GM20431 (cell line): ENCODE measurements at regions not wholly inside any gene's neighbourhood (a gene's known extent, or its start where the extent isn't known, plus 50 kb on each side); places are given as distances from the start of the nearest gene placed in this dataset.

Experiments used
- in situ Hi-C: fragments of 300-500 bp; cut with MseI, MboI; formaldehyde crosslinking; loops from one replicate; pipeline ENCODE4 v1.15.0; 2020; ENCODE audit warnings: low sequenced_read_pairs; ENCODE audit not compliant: unreplicated experiment

DNA sequence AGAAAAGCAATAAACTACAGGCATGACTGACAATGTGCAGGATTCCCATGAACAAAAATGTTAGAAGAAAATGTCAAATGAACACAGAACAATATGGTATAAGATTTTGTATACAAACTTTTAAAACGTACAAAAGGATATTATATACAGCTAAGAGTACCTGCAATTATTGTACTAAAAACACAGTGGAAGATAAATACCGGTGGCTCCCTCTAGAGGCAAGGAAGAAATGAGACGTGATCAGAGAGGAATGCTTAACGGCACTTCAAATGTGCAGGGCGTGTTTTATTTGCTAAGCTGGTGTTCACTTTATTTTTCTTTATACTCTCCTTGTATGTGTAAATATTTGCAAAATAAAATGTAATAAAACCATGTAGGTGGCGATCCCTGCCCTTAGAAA, 191.8 kb upstream of the SAMSN1 start:
- in situ Hi-C loops: loop anchor here (25.0 kb wide), 1 partner anchor 301 kb away; no protein-coding TSS in a partner anchor

DNA sequence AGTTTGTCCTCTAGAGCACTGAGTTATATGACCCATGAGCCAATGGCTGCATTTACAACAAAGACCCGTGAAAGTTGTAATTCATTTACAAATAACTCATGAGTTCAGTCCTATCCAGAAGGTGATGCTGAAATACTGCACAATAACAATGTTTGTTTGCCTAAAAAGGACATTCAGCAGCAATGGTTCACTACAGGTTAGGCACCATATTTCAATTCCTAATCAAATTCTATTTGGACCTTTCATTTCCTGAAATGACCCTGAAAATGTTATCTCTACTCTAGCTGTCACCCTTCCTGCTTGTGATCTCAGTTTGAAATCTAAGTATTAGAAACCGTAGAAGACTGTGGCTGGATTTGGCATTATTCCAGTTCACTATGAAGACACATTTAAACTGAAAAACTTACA, 191.2 kb upstream of the SAMSN1 start:
- in situ Hi-C loops: loop anchor here (25.0 kb wide), 1 partner anchor 300 kb away; no protein-coding TSS in a partner anchor

DNA sequence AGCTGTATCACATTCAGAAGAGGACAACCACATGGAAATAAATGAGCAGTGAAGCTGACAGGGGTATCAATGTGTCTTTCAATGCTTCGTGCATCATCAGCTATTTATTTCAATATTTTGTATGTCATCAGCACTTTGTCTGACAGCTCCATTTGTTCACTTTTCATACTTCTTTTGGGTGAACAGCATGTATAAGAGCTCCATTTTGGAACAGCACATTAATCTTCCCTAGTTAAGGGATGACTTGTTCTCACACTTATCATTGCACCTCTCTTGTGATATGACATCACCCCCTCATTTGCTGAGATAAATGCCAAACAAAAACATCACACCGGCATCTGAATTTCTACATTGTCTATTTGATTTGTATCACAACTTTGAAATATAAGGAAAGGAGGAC, 190.6 kb upstream of the SAMSN1 start:
- in situ Hi-C loops: loop anchor here (25.0 kb wide), 1 partner anchor 299 kb away; no protein-coding TSS in a partner anchor

DNA sequence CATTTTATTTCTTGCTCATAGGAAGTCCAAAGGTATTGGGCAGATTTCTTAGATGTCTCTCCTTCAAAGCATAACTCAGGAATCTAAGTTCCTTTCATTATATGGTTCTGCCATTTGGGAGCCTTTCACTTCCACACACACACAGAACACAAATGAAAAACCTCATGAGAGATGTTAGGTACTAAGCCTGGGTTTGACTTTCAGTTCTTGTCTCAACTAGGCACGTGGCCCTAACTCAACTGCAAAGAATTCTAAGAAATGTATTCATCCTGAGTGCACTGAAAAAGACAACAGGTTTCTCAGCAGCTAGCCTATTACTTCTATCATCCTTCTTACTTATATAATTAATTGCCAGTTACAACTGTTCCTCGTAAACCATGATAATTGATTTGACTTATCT, 190.0 kb upstream of the SAMSN1 start:
- in situ Hi-C loops: loop anchor here (25.0 kb wide), 1 partner anchor 299 kb away; no protein-coding TSS in a partner anchor

DNA sequence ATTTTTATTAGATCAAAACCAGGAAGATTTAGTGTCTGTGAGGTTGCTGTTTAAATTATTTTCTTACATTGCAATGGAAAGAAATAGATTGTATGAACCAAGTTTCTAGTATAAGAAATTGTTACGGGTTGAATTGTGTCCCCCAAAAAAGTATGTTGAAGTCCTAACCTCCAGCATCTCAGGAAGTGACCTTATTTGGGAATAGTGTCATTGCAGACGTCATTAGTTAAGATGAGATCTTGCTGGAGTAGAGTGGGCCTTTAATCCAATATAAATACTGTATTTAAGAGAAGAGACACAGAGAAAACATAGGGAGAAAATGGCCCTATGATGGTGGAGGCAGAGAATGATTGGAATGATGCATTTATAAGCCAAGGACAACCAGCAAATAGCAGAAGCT, 188.7 kb upstream of the SAMSN1 start:
- in situ Hi-C loops: loop anchor here (25.0 kb wide), 1 partner anchor 298 kb away; no protein-coding TSS in a partner anchor

DNA sequence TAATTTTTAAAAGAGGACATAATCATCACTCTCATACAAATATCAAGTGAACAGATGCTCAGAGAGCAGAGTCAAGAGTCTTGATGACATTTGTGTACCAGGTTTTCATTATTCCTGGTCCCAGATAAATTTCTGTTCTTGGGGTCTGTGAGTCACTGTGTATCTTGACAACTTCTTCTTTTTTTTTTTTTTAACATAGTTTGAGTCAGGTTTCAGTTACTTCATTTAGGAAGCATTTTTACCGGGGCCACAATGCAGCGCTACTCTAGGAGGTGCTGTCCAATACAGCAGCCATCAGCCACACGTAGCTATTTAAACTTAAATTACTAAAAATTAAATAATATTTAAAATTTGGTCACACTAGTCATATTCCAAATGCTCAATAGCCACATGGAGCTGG, 188.1 kb upstream of the SAMSN1 start:
- in situ Hi-C loops: loop anchor here (25.0 kb wide), 1 partner anchor 297 kb away; no protein-coding TSS in a partner anchor

DNA sequence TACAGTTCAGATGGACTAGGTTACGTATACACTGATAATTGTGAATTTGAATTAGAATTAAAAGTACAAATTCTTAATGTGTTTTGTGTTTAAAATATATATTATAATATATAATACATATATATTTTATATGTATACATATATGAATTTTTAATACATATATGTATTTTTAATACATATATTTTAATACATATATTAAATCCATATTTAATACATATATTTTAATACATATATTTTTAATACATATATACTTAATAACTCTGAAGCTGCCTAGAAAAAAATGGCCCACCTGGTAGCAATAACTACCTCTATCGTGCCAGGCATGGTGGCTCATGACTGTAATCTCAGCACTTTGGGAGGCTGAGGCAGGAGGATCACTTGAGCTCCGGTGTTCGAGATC, 179.1 kb upstream of the SAMSN1 start:
- in situ Hi-C loops: loop anchor here (25.0 kb wide), 1 partner anchor 288 kb away; no protein-coding TSS in a partner anchor

DNA sequence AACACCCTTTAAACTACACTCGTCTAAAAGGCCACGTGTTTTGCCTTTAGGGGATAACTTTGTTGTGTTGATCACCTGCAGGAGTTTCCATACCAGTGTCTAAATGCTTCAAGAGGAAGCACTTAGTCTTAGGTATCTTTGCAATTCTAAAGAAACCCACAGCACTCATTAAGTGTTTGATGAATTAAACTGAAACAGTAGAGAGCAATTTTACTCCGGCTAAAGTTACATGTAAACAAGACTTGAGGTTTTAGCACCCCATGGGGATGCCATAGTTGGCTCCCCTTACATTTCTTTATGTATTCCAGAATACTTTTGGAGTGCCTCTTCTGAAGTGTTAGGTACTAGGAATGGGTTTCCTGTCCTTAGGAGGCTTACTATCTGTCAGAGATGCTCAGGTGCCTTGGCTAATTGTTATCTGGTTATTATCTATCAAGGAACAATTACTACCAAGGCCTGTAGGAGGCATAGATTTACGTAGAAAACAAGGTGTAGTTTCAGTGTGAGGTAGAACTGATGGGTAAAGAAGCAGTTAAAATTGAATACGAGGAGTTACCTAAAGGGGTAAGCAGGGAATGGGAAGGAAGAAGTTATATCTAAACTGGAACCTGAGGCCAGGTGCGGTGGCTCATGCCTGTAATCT, 176.8 kb upstream of the SAMSN1 start:
- in situ Hi-C loops: no loop called here

DNA sequence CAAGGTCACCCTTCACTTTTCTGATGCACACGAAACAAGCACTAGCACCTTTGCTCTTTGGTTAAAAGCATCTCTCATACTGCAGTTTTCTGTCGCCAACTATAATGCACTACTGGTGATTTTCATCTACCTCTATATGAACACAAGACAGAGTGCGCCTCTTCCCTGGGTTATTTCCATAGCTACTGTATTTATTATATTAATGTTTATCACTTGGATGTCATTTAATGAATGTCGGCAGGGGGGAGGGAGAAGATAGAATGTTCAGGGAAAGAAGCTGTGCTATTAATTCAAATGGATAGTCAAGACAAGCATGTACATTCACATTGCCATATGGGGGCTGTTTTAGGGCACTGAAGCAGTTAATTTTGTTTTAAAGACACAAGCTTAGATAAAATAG, 174.1 kb upstream of the SAMSN1 start:
- in situ Hi-C loops: no loop called here

DNA sequence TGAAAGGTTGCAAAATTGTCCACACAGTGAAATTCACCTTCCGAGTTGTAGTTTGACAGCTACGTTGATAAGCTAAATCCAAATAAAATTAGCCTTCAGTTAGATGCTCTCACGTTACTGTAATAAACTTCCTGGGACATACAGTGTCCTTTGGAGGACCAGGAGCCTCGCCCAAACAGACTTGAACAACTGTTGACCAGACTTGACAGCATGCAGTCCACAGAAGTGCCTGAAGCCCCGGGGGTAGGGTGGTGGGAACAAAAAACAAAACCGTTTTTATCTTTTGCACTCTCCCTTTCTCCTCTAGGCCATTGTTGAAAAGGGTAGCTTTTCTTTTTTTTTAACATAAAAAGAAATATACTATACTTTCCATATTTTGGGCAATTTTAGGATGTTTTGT, 172.8 kb upstream of the SAMSN1 start:
- in situ Hi-C loops: no loop called here

DNA sequence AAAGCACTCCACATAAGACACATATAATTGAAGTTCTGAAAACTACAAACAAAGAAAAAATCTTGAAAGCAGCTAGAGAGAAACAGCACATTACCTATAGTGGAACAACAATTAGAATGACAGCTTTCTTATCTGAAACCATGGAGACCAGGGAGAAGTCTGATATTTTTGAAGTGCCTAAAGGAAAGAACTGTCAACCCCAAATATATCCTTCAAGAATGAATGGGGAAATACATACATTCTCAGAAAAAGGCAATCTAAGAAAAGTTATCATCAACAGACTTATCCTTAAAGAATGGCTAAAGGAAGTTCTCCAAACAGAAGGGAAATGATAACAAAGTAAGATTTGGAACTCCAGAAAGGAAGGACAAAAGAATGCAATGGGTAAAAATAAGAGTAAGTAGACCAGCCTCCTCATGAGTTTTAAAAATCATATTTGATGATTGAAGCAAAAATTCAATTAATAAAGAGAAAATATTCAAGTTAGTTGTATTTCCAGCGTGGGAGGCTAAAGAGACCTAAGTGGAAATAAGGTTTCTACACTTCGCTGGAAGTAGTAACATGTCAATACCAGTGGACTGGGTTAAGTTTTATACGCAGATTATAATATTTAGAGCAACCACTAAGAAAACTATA, 170.8 kb upstream of the SAMSN1 start:
- in situ Hi-C loops: no loop called here

DNA sequence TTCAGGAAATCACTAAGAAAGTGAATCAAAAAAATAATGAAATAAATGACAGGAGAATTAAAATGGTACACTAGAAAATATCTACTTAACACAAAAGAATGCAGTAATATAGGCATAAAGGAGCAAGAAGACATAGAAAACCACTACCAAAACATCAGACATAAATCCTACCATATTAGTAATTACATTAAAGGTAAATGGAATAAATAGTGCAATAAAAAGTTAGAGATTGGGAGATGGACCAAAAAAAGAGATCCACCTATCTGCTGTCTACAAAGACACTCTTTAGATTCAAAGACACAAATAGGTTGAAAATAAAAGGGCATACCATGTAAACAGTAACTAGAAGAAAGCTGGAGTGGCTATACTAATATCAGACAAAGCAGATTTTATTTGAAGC, 167.0 kb upstream of the SAMSN1 start:
- in situ Hi-C loops: no loop called here

DNA sequence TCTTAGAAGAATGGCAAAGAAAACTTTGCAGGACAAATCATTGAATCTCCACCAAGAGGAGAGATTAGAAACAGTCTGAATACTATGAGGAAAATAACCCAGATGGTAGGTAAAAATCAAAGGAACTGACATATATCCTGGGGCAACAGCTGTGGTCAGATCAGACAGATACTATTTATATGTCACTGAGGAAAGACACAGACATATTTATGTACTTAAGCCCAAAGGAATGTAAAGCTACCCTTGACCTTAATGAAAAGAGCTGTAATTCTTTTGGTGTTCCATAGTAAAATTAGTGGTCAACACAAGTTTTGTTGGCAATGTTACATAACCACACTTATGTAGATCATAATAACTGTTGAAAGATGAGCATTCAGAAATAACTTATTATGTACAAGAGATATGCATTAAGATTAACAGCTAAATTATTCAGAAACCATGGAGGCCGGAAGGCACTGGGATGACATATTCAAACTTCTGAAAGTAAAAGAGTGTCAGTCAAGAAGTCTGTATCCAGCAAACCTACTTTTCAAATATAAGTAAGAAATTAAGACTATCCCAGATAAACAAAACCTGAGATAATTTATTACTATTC, 166.1 kb upstream of the SAMSN1 start:
- in situ Hi-C loops: no loop called here

DNA sequence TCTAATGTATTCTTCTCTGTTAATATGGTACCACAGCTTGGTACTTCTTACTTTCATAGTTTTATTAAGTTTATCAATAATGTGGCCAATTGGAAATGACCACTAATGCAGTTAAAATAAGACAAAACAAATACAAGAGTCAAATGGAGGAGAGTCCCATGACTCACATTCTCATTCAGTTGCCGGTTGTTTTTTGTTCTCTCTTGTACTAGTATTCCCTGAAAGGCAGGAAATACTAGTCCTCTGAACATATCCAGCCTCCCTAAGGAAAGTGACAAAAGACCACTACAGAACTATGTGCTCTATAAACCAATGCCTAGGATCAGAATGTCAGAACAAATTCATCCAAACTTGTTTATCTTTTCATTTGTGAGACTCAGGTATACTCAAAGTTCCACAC, 165.2 kb upstream of the SAMSN1 start:
- in situ Hi-C loops: no loop called here

DNA sequence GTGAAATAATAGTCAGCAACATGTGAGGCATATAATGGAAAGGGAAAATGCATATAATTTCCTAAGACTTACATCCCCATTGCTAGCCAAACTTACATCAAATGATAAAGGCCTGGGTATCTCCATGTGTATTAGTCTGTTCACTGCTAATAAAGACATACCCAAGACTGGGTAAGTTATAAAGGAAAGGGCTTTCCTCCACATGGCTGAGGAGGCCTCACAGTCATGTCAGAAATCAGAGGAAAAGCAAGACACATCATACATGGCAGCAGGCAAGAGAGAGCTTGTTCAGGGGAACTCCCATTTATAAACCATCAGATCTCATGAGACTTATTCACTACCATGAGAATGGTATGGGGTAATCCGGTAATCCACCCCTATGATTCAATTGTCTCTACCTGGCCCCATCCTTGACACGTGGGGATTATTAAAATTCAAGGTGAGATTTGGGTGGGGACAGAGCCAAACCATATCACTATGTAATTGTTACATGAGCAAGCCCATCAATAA, 161.5 kb upstream of the SAMSN1 start:
- in situ Hi-C loops: no loop called here

DNA sequence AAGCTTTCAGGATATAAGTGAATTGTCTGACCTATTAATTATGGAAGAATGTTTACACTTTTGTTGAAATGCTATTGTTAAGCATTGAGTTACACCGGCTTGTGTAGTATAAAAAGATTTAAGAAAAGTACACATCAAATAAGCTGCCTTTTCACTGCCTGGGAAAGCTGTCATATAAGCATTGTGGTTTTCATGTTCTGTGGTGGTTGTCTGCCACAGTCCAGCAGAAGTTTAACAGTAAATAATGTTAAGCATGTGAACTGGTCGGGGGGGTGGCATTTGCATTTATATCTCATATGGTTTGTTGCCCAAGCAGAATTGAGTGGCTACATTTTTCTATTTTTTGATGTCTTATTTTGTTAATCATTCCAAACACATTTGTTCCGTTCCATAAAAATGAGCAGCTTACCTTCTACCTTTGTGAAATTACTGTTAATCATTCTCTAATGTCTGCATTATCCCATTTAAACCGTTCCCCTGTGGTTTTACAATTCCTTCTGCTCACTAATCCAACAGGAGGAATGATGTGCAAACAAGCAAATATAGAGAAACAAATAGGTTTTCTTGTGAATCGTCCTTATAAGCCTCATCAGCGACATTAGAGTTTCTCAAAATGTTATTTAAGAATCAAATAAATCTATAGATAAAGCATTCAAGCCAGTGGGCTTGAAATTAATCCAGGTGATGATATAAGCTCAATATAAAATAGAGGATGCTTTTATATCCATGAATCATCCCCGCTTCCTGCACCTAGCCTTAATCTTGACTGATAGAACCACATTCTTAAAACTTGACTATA, 160.8 kb upstream of the SAMSN1 start:
- in situ Hi-C loops: no loop called here

DNA sequence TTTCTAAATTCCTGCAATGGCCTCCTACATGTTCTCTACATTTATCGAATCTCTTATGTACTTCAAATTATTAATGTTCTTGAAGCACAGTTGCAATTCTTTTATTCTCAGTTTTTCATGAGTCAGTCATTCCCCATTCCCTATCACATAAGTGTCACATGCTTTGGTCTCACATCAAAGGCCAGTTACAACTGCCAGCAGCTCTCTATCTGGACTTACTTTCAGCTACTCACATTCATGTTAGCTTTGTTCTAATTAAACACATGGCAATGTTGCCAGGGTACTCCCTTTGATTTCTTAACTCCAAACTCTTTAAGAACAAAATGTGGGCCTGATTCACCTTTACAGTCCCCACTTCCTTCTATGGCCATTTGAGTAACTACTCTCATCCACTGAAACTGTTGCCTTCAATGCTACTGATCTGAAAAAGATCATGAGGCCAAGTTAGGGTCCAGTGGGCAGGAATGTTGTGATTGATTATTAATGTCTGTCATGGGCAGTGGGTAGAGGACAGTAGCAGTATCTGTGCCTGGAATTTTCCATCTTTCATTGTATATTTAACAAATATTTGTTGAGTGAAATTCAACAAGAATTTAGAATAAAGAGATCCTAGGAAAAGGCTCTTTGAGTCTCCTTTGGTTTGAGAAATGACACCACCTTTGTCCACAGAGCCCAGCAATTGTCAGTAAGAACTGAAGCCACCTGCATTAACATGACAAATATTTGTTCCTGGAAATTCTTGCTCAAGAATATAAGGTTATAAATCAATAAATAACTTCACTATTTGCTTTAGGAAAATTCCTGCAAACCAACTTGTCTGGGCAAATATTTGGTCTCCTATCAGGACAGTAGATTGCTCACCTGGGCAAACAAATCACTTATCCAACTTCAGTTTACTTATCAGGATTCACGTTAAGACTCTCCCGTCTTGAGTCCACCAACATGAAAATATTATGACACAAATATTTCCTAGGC, 153.6 kb upstream of the SAMSN1 start:
- in situ Hi-C loops: no loop called here

DNA sequence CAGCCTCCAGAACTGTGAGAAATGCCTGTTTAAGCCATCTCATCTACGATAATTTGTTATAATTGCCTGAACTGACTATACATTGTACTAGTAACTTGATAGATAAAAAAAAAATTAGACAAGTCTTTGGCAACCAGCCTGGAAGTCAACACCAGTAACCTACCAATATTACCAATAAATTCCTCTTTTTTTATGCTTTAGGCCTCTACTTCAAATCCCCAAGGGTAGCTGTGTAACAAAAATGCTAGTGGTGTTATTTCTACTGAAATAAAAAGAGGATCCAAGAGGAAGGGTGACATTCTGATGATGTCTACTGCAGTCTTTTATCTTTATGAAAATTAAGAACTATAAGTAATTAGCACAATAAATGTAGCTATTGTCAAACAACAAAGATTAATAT, 151.7 kb upstream of the SAMSN1 start:
- in situ Hi-C loops: no loop called here

DNA sequence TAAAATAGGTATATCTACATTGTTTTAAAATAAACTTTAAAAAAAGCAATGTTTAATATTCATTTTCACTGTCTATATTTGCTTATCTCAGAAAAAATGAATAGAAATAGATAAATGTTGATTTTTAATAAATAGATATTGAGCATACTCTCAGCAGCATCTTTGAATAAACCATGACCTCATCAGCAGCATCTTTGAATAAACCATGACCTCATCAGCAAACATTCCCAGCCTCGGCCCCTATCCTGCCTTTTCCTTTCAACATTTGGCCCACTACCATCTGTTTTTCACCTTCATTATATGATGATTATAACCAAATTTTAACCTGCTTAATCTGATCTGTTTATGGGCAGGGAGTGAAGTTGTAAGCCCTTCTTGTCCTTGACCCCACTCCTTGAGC, 148.7 kb upstream of the SAMSN1 start:
- in situ Hi-C loops: no loop called here
